SK-N-MC (cell line): ENCODE measurements at regions not wholly inside any gene's neighbourhood (a gene's known extent, or its start where the extent isn't known, plus 50 kb on each side); places are given as distances from the start of the nearest gene placed in this dataset.

ENCODE experiments used
- DNase-seq: peaks from one replicate; pipeline ENCODE4 v3.0.0-alpha.2; 2011; ENCODE audit warnings: low read depth, low spot score
- H3K27ac ChIP-seq: fragments of 200-600 bp; sonication (generic); 2 replicates; pipeline ENCODE4 v1.5.1; 2016; ENCODE audit warnings: mixed run types
- H3K36me3 ChIP-seq: fragments of 200-600 bp; sonication (generic); 2 replicates; pipeline ENCODE4 v1.6.1; 2017; ENCODE audit warnings: antibody characterized with exemption, low read length, mixed read lengths; ENCODE audit not compliant: insufficient read depth
- H3K4me3 ChIP-seq: fragments of 200-600 bp; sonication (generic); 2 replicates; pipeline ENCODE4 v1.5.1; 2016
- H3K9ac ChIP-seq: fragments of 200-600 bp; sonication (generic); 2 replicates; pipeline ENCODE4 v1.8.0; 2017; ENCODE audit warnings: mixed run types, mixed read lengths; ENCODE audit not compliant: insufficient read length
- H3K9me3 ChIP-seq: fragments of 200-600 bp; sonication (generic); 2 replicates; pipeline ENCODE4 v1.6.1; 2017; ENCODE audit warnings: low read depth, mild to moderate bottlenecking, antibody characterized with exemption, low read length, moderate library complexity, mixed read lengths
- EZH2 ChIP-seq: fragments of 200-600 bp; sonication (generic); IDR thresholded peaks from one replicate; pipeline ENCODE4 v1.6.1; 2017; ENCODE audit warnings: antibody characterized with exemption
- FOXP2 ChIP-seq: optimal IDR thresholded peaks from 2 replicates; pipeline ENCODE3; 2011; ENCODE audit warnings: mild to moderate bottlenecking, moderate library complexity; ENCODE audit not compliant: insufficient read depth; ENCODE audit errors: extremely low read length, control extremely low read depth
- POLR2AphosphoS5 ChIP-seq: IDR thresholded peaks from 2 replicates; pipeline ENCODE4 v1.6.1; 2012; ENCODE audit warnings: mild to moderate bottlenecking, low read depth, low read length, borderline replicate concordance

- no peak overlapping the region for H3K9ac ChIP-seq
- TF ChIP-seq FOXP2 (no peak), EZH2 (no peak), POLR2AphosphoS5 (no peak)
- DNase-seq = no peak
Observed at GRCh38 chr2:129456691-129457090, 522.8 kb upstream of the RAB6C start.

DNA sequence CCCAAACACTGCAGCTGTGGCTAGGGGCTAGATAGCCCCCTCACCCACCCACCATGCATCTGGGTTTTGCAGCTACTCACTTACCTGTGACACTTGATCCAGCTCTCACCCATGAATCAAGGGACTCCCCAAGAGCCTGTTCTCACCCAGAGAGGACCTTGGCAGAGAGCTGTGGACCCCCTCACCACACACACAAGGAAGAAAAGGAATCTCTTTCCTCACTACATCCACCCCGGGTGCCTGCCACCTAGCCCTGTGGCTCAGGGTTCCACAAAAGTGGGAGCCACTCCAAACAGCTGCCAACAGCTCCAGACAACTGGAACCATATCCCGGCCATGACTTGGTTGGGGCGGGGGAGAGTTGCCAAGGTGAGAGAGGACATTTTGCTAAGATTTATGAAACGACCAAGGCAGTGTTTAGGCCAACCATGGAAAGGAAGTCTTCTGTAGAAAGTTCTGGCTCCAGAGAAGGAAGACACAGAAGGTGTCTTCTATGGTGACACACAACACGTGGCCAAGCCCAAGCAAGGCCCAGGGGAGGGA is 522.1 kb upstream of the RAB6C start:
- no peaks in the 10 kb centered on the region for H3K9me3 ChIP-seq
- no peak overlapping the region for H3K27ac ChIP-seq
- TF ChIP-seq POLR2AphosphoS5 (no peak), EZH2 (no peak), FOXP2 (no peak)
- no peak for DNase-seq
- H3K9ac ChIP-seq = no peak overlapping the region
- no peaks in the 10 kb centered on the region for H3K36me3 ChIP-seq
- no peak overlapping the region for H3K4me3 ChIP-seq

More at GRCh38 chr2:129456691-129457090, 522.8 kb upstream of the RAB6C start:
- H3K36me3 ChIP-seq = no peaks in the 10 kb centered on the region
- no peak overlapping the region for H3K4me3 ChIP-seq
- no peak overlapping the region for H3K27ac ChIP-seq
- no peaks in the 10 kb centered on the region for H3K9me3 ChIP-seq

DNA sequence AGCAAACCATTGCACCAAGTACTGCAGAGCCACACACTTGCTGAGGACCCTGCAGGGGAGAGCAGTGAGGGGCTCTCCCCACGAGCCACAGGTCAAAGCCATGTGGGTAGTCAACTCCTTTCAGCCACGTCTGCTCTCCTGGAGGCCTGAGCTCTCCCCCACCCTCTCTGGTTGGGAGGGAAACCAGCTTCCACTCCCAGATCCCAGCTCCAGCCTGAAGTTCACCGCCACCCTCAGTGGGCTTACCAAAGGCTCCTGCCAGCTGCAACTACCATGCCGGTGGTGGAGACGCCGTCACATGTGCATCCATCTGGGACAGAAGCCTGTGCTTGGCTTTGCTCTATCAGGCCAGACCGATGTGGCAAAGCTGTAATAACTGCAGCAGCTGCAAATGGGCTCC is 521.5 kb upstream of the RAB6C start:
- Histone ChIP-seq H3K9ac (no peak overlapping the region), H3K4me3 (no peak overlapping the region), H3K27ac (no peak overlapping the region), H3K36me3 (no peaks in the 10 kb centered on the region), H3K9me3 (no peaks in the 10 kb centered on the region)
- no peak for TF ChIP-seq FOXP2
- TF ChIP-seq EZH2 = no peak
- no peak for TF ChIP-seq POLR2AphosphoS5
- no peak for DNase-seq

DNA sequence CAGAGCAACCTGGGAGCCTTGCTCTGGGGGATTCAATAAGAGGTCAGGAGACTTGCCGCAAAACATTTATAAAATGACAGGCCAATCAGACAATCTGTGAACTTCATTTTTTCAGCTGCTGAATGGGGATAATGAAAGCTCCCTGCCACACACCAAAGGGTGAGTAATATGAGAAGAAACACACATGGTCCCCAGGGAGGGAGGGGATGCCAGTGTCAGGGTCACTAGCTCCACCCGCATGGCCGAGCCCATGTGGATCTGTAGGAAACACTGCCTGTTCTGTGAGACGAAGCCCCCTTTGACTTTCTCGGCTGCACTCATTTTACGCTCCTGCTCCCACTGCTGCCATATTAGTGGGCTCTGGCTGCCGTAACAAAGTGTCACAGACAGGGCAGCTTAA is 521.0 kb upstream of the RAB6C start:
- no peaks in the 10 kb centered on the region for H3K36me3 ChIP-seq
- H3K9me3 ChIP-seq = no peaks in the 10 kb centered on the region
- TF ChIP-seq FOXP2 = no peak
- TF ChIP-seq POLR2AphosphoS5 = no peak
- TF ChIP-seq EZH2 = no peak
- H3K9ac ChIP-seq = no peak overlapping the region
- no peak for DNase-seq
- no peak overlapping the region for H3K27ac ChIP-seq
- no peak overlapping the region for H3K4me3 ChIP-seq

DNA sequence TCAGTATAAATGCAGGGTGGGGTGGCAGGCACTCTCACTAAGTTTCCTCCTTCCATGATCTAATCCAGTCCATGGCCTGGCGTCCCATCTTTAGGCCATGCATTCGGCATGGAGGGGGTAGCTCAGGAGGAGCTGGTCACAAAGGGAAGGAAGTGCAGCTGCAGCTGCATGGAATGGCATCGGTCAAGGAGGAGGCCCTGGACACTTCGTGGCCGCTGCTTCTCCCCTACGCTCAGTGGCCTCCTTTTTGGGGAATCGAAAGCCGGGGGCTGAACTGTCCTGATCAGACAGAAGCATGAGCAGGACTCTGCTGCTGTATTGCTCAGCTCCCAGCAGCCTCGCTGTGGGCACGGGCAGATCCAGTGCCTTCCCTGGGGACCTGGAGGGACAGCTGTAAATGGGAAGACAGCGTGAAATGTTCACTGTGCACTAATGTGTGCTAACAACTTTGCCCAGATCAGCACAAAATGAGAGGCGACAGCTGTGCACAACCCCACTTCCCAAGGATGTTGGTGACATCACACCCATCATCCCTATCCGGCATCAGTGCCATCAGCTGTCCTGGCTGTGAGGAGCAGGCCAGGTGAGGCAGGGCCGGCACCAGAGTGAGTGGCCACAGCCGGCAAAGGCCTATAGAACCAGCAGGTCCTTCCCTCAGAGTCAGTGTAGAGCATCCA is 520.1 kb upstream of the RAB6C start:
- H3K36me3 ChIP-seq = no peaks in the 10 kb centered on the region
- no peak overlapping the region for H3K4me3 ChIP-seq
- no peaks in the 10 kb centered on the region for H3K9me3 ChIP-seq
- TF ChIP-seq EZH2 (no peak), FOXP2 (no peak), POLR2AphosphoS5 (no peak)
- H3K9ac ChIP-seq = no peak overlapping the region
- H3K27ac ChIP-seq = no peak overlapping the region
- DNase-seq = no peak

DNA sequence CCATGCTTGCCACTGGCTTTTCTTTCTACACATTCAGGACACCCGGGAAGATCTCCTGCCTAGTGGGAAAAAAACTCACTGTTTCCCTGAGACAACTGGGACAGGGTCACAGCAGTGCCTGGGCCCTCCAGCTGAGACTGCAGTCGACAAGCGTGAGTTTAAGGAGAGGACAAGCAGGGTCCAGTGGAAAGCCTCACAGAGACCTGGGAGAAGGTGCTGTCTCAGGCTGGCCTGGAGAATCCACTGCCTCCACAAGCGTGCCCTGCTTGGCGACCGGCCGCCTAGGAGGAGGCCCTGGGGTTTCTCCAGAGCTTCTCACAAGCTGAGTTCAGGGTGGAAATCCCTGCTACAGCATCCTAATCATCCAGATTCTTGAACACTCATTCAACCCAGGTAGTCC is 519.6 kb upstream of the RAB6C start:
- no peak for DNase-seq
- Histone ChIP-seq H3K9ac (no peak overlapping the region), H3K36me3 (no peaks in the 10 kb centered on the region), H3K9me3 (no peaks in the 10 kb centered on the region), H3K4me3 (no peak overlapping the region), H3K27ac (no peak overlapping the region)
- TF ChIP-seq FOXP2 (no peak), POLR2AphosphoS5 (no peak), EZH2 (no peak)

- Histone ChIP-seq H3K9me3 (no peaks in the 10 kb centered on the region), H3K9ac (no peak overlapping the region), H3K27ac (no peak overlapping the region), H3K36me3 (no peaks in the 10 kb centered on the region), H3K4me3 (no peak overlapping the region)
- no peak for DNase-seq
- TF ChIP-seq POLR2AphosphoS5 (no peak), FOXP2 (no peak), EZH2 (no peak)
Observed at GRCh38 chr2:129460299-129461198, 518.9 kb upstream of the RAB6C start.

DNA sequence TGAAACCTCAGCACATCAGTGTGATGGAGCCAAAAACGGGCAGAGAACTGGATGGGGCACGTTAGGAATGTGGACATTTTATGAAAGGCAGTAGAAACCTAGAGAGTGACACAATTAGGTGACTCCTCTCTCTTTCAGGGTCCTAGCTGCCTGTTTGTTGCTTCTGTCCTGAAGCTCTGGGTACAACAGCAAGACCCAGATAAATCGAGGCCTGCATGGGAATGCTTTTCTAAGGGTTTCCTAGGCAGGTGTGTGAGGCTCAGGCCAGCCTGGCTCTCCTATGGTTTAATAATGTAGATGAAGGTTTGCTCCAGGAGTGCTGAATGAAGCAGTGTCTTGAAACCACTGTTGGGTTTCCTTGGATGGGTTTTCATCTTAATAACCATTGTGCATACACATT is 517.1 kb upstream of the RAB6C start:
- Histone ChIP-seq H3K27ac (no peak overlapping the region), H3K36me3 (no peaks in the 10 kb centered on the region), H3K9me3 (no peaks in the 10 kb centered on the region), H3K9ac (no peak overlapping the region), H3K4me3 (no peak overlapping the region)
- TF ChIP-seq EZH2 (no peak), FOXP2 (no peak), POLR2AphosphoS5 (no peak)
- no peak for DNase-seq
